Right ventricle myocardium superior (tissue), 1 donor: ENCODE measurements at regions not wholly inside any gene's neighbourhood (a gene's known extent, or its start where the extent isn't known, plus 50 kb on each side); places are given as distances from the start of the nearest gene placed in this dataset.

Experiments used
- ATAC-seq: fragments of 200-7000 bp; cut with Tn5 transposase; one replicate; pipeline ENCODE4 v1.9.1; 2020; ENCODE audit warnings: mild to moderate bottlenecking; ENCODE audit not compliant: poor library complexity
- DNase-seq: peaks from one replicate; pipeline ENCODE4 v3.0.0-alpha.2; 2020
- intact Hi-C: fragments of 100-400 bp; cut with DNase I; formaldehyde crosslinking; loops from one replicate; pipeline ENCODE4 v1.11.2; 2022
- donor health status: DM: no; HTN: yes; CAD: no; lungs with severe emphysema.

DNA sequence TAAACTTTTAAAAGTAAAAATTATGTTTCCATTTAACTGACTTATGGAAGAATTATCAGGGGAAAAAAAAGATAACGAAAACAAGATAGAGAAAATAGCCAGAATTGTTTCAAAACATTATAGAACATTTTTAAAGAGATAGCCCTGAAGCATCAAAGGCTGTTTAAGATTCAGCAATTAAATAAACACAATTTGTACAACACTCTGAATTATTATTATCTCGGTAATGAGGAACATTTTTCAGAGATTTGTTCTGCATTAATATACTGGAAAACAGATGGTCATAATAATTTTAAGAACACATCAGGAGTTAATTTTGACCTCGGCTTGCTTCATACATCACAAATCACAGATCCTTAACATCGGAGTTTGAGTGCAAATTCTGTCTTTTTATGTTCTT is 643.8 kb downstream of the SORCS1 start:
- intact Hi-C loops = no loop called here
- DNase-seq (no peak), ATAC-seq (no peak)

DNA sequence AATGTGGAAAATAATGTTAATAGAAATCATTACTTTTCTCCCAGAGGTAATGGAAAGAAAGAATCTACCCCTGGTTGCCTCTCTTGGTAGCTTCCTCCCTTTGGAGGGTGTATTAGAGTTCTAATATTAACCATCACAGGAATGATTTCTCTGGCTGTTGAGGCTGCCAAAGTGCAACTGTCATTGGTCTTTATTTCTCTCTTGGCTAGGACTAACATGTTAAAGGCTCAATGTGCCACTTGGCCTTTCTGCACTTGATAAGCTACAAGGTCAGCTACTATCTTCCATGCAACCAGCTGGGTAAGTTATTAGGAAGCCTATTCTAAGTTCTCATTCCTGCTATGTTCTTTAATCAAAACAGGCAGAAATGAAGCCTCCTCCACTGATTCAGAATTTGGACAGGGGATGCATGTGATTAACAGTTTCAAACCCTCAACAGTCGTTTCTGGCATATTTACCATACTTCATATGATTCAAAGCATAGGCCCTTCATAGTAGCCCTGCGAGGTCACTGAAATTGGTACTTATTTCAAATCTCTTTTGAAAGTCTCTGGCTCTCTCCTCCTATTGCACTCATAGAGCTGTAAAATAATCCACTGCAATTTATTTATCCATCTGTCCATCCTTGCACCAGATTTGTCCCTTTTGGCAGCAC is 645.0 kb downstream of the SORCS1 start:
- DNase-seq (no peak), ATAC-seq (peak; percentile 92)
- intact Hi-C loops = no loop called here

GRCh38 chr10:106515206-106515790 is 649.2 kb downstream of the SORCS1 start:
- DNase-seq (no peak), ATAC-seq (no peak)
- intact Hi-C loops = no loop called here

DNA sequence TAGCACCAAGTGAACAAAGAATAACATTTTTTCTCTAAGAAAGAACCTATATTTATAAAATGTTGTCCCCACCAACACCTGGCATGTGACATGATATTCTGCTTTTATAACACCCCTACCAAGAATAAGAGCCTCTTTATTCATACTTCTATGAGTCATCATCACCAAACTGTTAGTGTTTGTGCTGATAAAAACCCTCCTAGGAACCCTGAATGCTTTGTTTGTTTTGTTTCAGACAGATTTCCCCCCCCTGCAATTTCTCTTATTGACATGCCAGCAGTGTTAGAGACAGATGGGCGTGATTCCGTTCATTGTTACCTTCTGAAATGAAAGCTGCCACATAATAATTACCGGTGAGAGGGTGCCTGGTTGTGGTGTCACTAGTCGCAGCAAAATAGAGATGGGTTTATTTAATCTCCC is 651.1 kb downstream of the SORCS1 start:
- ATAC-seq (no peak), DNase-seq (no peak)
- intact Hi-C loops = no loop called here

DNA sequence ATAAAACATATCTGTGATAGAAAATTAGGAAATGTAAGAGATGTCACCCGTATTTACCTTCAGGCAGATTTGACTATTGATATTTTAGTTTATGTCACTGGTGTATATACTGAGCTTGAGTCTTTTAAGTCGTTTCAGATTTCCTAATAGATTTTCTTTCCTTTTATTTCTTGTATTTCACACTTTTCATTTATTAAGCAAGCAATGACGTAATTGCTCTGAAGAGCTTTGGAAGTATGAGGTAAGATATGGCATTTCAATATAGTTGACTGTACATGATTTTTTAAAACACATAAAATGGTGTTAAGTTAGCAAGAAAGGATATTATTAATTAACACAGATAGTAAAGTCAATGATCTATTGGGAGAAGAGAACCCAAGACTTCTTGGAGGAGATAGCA is 652.6 kb downstream of the SORCS1 start:
- ATAC-seq (no peak), DNase-seq (no peak)
- intact Hi-C loops = no loop called here

GRCh38 chr10:106508950-106509349 is 655.6 kb downstream of the SORCS1 start:
- intact Hi-C loops = no loop called here
- no peak for DNase-seq
- no peak for ATAC-seq

DNA sequence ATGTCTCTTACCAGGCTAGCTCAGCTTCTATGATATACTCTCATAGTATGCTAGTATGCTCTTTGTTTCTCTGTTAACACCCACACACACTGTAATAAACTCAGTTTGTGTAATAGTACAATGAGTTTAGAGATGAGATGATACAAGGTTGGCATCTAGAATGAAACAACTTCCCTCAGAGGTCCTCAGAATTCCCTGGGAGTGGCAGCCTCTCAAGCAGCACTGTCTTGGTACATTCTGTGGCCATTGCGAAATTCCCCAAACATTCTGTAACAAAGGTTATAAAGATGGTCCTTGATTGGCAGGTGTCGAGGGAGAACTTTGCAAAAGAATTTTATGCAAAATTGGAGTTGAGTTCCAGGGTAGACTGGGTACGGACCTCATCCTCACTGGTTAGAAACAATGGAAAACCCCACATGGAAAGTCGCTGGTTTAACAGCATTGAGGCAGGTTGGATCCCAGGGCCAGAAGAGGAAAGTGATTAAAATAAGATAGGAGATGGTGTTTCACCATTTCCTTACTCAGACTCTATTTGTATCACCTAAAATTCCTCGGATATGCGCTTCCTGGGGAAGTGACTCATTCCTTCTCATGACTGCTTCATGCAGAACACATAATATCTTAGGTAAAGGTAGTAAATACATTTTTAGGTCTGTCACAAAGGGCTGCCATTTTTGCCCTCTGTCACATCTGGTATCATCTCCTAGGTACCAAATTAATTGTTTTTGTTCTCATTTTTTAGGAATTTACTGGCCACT is 657.8 kb downstream of the SORCS1 start:
- DNase-seq = no peak
- intact Hi-C loops = no loop called here
- no peak for ATAC-seq

- ATAC-seq (no peak), DNase-seq (no peak)
- intact Hi-C loops = no loop called here
Measured at GRCh38 chr10:106504536-106504935, 660.0 kb downstream of the SORCS1 start.

DNA sequence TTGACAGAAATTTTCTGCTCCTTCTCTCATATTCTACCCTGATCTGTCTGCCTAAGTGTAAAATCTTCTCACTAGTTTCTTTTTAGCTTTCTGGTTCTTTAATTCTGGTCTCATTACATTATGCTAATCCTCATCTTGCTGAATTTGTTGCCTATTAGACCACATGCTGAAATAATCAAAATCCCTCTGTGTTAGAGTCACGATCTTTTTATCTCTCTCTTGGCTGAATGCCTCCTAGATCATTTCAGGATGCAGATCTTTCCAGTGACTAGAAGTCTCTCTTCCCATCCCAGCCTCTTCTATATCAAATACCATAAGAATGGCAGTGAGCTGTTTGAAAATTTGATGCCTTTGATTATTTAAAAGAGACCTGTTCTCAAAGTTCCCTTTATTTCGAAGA is 661.9 kb downstream of the SORCS1 start:
- DNase-seq (no peak), ATAC-seq (no peak)
- intact Hi-C loops = no loop called here

DNA sequence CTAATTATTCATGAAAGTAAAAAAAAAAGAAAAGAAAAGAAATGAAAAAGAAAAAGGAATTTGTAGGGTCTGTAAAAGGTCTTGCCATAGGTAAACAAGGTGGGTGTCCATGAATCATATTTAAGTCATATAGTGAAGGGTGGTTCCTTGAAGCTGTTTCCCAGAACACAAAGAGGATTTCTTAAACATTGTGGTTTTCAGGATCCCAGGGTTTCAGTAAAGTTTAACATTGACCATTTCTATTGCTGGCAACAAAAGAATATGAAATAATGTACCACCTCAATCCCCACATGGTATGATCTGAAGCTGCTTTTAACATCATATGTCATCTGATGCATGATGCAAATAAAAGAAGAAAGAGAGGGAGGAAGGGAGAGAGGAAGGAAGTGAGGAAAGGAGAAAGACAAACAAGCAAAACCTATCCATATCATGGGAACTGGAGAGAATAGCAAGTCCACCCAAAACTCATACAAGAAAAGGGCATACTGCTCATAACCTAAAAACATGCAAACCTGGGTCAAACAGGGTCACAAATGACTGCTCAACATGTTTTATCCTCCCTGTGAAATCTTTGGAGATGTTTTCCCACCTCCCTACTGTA is 663.5 kb downstream of the SORCS1 start:
- intact Hi-C loops = no loop called here
- no peak for ATAC-seq
- no peak for DNase-seq

DNA sequence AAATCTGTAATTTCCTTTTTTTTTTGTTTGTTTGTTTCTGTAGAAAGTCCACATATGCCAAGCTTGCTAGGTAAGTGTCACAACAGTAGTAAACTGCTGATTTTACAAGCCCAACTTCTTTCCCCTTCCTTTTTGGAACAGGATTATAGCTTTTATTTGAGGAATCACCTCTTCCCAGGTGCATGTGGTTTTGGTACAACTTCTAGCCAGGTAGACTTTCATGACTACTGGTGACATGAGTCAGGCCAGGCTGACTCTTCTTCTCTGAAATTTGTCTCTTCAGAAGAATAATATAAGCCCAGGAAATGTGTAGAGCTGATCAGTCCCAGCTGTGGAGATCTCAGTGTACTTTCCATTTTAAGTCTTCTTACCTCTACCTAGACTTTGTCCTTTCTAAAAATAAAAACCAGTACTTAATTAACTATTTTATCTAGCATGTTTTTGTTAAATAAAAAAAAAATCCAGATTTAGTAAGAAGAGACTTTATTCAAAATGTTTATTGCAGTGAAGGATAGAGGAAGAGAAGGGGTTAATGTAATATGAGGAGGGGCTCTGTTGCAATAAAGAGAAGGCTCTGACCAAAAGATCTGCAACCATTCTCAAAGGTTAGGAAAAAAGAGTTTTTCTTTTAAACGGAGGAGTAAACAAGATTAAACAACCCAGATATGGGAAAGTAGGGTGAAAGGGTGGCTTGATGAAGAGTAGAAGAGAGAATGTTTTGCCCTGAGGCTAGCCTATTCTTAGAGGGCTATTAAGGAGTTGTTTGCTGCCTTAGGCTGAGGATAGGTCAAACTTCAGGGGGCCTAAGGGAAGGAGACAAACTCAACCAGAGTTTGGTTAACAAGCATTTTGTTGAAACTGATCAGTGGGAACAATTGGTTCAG is 664.2 kb downstream of the SORCS1 start:
- intact Hi-C loops = no loop called here
- no peak for ATAC-seq
- no peak for DNase-seq

- ATAC-seq (no peak), DNase-seq (no peak)
- intact Hi-C loops = no loop called here
Measured at GRCh38 chr10:106499448-106499847, 665.1 kb downstream of the SORCS1 start.

GRCh38 chr10:106498675-106499074 is 665.8 kb downstream of the SORCS1 start:
- ATAC-seq = no peak
- no peak for DNase-seq
- intact Hi-C loops = no loop called here

GRCh38 chr10:106495931-106496330 is 668.6 kb downstream of the SORCS1 start:
- intact Hi-C loops = no loop called here
- DNase-seq (no peak), ATAC-seq (no peak)

DNA sequence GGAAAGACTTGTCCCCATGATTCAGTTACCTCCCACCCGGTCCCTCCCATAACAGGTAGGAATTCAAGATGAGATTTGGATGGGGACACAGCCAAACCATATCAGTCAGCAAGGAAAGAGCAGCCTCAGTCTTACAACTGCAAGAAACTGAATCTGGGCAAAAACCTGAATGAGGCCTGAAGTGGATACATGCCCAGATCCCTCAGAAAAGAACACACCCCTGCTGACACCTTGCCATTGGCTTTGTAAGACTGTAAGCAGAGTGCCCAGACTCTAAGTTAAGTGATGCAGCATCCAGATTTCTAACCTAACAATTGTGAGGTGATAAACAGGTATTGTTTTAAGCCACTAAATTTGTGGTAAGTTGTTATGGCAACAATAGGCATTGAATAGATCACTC is 670.8 kb downstream of the SORCS1 start:
- intact Hi-C loops = no loop called here
- no peak for ATAC-seq
- no peak for DNase-seq

DNA sequence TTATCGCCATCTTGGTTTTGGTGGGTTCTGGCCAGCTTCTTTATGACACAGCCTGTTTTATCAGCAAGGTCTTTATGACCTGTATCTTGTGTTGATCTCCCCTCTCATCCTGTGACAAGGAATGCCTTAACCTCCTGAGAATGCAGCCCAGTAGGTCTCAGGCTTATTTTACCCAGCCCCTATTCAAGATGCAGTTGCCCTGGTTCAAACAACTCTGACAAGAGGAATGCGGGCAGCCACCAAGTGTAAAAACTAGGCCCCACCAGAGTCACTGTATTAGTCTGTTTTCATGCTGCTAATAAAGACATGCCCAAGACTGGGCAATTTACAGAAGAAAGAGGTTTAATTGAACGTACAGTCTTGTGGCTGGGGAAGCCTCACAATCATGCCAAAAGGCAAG is 671.3 kb downstream of the SORCS1 start:
- no peak for ATAC-seq
- intact Hi-C loops = no loop called here
- DNase-seq = no peak

- no peak for ATAC-seq
- no peak for DNase-seq
- intact Hi-C loops = no loop called here
Measured at GRCh38 chr10:106487726-106488125, 676.8 kb downstream of the SORCS1 start.

- no peak for DNase-seq
- ATAC-seq = no peak
- intact Hi-C loops = no loop called here
Measured at GRCh38 chr10:106481598-106482275, 682.8 kb downstream of the SORCS1 start.
